ENCODE measurements at regions not wholly inside any gene's neighbourhood (a gene's known extent, or its start where the extent isn't known, plus 50 kb on each side); places are given as distances from the start of the nearest gene placed in this dataset.

- TF ChIP-seq EZH2 (IDR thresholded peaks at IDR 0.05) (no peak), POLR2AphosphoS5 (IDR thresholded peaks at IDR 0.05; ENCODE audit: borderline replicate concordance, low read depth, low read length) (no peak)
These were observed 324.3 kb upstream of the RORB start for GRCh38 chr9:74172874-74173273.
